ENCODE measurements at regions not wholly inside any gene's neighbourhood (a gene's known extent, or its start where the extent isn't known, plus 50 kb on each side); places are given as distances from the start of the nearest gene placed in this dataset.
"Not testable (repeated sequence)": the region's sequence is repeated elsewhere in the genome, so short reads cannot be mapped to it uniquely, and the experiment has no call there.

DNA sequence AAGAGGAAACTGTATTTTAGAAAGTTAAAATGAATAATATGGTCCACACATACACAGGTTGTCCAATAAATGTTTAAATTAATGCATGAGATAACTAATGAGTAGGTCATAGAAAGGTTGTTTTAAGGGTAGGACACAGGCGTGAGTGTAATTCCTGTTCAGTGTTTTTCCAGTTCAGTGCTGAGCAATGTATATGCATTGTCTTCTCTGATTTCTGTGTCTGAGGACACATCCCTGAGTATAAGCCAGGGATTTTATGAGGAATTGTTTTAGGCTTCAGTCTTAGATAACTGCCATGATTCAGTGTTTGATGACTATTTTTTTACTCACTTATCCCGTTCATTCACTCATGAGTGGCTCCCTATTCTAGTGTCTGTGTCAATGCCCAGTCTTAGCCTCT is 298.5 kb upstream of the TBX18 start:
- Histone ChIP-seq H3K27me3 (ENCODE audit: control insufficient read depth in 1 of 2, insufficient read depth in 2 of 2, low read length in 2 of 2) (no peaks in the 10 kb centered on the region), H3K36me3 (ENCODE audit: control insufficient read depth in 1 of 2, insufficient read depth in 2 of 2, low read length in 2 of 2) (no peaks in the 10 kb centered on the region), H3K4me1 (ENCODE audit: control insufficient read depth in 1 of 2, insufficient read depth in 2 of 2, low read length in 2 of 2) (no peaks in the 10 kb centered on the region), H3K4me3 (ENCODE audit: low read depth in 1 of 2, low read length in 2 of 2) (no peak overlapping the region), H3K9me3 (ENCODE audit: control insufficient read depth in 1 of 2, low read length in 2 of 2) (no peaks in the 10 kb centered on the region), H3K27ac (ENCODE audit: low read depth, low read length) (no peak overlapping the region), H3K9ac (ENCODE audit: low read depth in 1 of 2, low read length in 2 of 2) (no peak overlapping the region)

DNA sequence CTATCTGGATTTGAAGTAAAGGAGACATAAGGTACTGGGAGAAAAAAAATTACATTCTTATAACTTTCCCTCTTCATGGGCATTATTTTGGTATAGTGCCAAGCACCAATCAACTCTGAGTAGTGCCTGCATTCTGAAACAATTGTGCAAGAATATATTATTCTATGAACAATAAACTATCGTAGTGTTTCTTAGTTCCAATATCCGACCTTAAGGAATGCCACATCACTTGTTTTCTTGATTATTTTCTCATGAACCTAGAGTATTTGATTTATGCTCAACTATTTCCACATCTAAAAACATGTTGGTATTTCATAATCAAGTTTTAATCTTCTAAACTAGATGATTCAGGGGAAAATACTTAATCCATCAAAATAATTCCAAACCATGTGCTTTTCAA is 294.4 kb upstream of the TBX18 start:
- no peak overlapping the region for H3K27ac ChIP-seq (ENCODE audit: low read depth, low read length)
- H3K4me3 ChIP-seq (ENCODE audit: low read depth in 1 of 2, low read length in 2 of 2), result no peak overlapping the region
- no peaks in the 10 kb centered on the region for H3K36me3 ChIP-seq (ENCODE audit: control insufficient read depth in 1 of 2, insufficient read depth in 2 of 2, low read length in 2 of 2)
- H3K4me1 ChIP-seq (ENCODE audit: control insufficient read depth in 1 of 2, insufficient read depth in 2 of 2, low read length in 2 of 2), result no peaks in the 10 kb centered on the region
- H3K9ac ChIP-seq (ENCODE audit: low read depth in 1 of 2, low read length in 2 of 2), result no peak overlapping the region
- no peaks in the 10 kb centered on the region for H3K27me3 ChIP-seq (ENCODE audit: control insufficient read depth in 1 of 2, insufficient read depth in 2 of 2, low read length in 2 of 2)
- no peaks in the 10 kb centered on the region for H3K9me3 ChIP-seq (ENCODE audit: control insufficient read depth in 1 of 2, low read length in 2 of 2)

DNA sequence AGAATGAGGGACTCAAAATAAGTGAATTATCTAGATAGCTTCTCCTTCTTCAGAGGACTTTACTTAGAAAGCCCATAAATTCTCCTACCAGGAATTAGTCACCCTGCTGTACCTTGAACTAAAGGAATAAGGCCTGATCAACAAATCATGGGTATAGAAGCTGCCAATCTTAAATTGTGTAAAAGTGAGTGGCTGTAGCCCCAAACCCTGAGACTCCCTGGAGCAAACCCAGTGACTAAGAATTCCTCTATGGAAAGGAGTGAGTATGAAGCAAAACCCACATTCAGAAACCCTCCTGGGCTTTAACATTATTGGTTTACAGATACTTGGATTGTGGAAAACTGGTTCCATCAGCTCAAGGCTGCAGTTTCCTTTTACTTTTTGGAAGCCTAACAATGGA is 285.8 kb upstream of the TBX18 start:
- no peaks in the 10 kb centered on the region for H3K27me3 ChIP-seq (ENCODE audit: control insufficient read depth in 1 of 2, insufficient read depth in 2 of 2, low read length in 2 of 2)
- no peak overlapping the region for H3K9ac ChIP-seq (ENCODE audit: low read depth in 1 of 2, low read length in 2 of 2)
- no peak overlapping the region for H3K27ac ChIP-seq (ENCODE audit: low read depth, low read length)
- no peak overlapping the region for H3K4me3 ChIP-seq (ENCODE audit: low read depth in 1 of 2, low read length in 2 of 2)
- no peaks in the 10 kb centered on the region for H3K9me3 ChIP-seq (ENCODE audit: control insufficient read depth in 1 of 2, low read length in 2 of 2)
- H3K4me1 ChIP-seq (ENCODE audit: control insufficient read depth in 1 of 2, insufficient read depth in 2 of 2, low read length in 2 of 2), result no peaks in the 10 kb centered on the region
- no peaks in the 10 kb centered on the region for H3K36me3 ChIP-seq (ENCODE audit: control insufficient read depth in 1 of 2, insufficient read depth in 2 of 2, low read length in 2 of 2)

DNA sequence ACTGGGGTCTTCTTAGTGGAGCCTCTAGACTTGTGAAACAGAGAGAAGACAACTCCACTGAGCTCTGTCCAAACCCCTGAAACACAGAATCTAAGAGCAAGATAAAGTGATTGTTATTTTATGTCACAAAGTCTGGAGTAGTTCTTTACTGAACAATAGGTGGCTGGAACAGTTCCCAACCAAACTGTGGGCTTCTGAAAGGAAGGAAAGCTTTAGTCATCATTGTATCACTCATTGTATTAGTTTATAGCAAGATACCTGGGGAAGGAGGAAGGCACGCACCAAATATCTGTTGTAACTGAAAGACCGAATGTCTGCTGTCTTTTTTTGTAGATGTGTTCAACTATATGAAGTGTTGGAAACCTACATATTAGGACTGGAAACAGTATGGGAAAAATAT is 284.9 kb upstream of the TBX18 start:
- Histone ChIP-seq H3K4me1 (ENCODE audit: control insufficient read depth in 1 of 2, insufficient read depth in 2 of 2, low read length in 2 of 2) (no peaks in the 10 kb centered on the region), H3K9ac (ENCODE audit: low read depth in 1 of 2, low read length in 2 of 2) (no peak overlapping the region), H3K4me3 (ENCODE audit: low read depth in 1 of 2, low read length in 2 of 2) (no peak overlapping the region), H3K9me3 (ENCODE audit: control insufficient read depth in 1 of 2, low read length in 2 of 2) (no peaks in the 10 kb centered on the region), H3K27ac (ENCODE audit: low read depth, low read length) (no peak overlapping the region), H3K36me3 (ENCODE audit: control insufficient read depth in 1 of 2, insufficient read depth in 2 of 2, low read length in 2 of 2) (no peaks in the 10 kb centered on the region), H3K27me3 (ENCODE audit: control insufficient read depth in 1 of 2, insufficient read depth in 2 of 2, low read length in 2 of 2) (no peaks in the 10 kb centered on the region)

DNA sequence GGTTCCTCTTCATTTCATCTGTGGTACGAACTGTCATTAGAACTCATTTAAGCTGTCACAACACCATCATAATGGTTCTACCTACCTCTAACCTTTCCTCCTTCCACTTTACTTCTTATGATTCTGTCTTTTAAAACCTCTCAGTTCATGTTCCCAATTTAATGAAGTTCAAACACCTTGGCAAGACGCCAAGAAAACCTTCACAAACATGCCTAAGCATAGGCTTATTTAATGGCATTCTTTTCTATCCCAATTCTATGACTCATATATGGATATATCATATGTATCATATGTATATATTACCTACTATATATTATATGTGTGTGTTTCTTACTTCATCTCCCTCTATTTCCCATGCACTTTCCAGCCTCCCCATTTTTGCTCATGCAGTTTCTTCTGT is 283.4 kb upstream of the TBX18 start:
- no peak overlapping the region for H3K27ac ChIP-seq (ENCODE audit: low read depth, low read length)
- H3K36me3 ChIP-seq (ENCODE audit: control insufficient read depth in 1 of 2, insufficient read depth in 2 of 2, low read length in 2 of 2), result no peaks in the 10 kb centered on the region
- no peak overlapping the region for H3K9ac ChIP-seq (ENCODE audit: low read depth in 1 of 2, low read length in 2 of 2)
- no peaks in the 10 kb centered on the region for H3K4me1 ChIP-seq (ENCODE audit: control insufficient read depth in 1 of 2, insufficient read depth in 2 of 2, low read length in 2 of 2)
- no peaks in the 10 kb centered on the region for H3K27me3 ChIP-seq (ENCODE audit: control insufficient read depth in 1 of 2, insufficient read depth in 2 of 2, low read length in 2 of 2)
- no peak overlapping the region for H3K4me3 ChIP-seq (ENCODE audit: low read depth in 1 of 2, low read length in 2 of 2)
- no peaks in the 10 kb centered on the region for H3K9me3 ChIP-seq (ENCODE audit: control insufficient read depth in 1 of 2, low read length in 2 of 2)

DNA sequence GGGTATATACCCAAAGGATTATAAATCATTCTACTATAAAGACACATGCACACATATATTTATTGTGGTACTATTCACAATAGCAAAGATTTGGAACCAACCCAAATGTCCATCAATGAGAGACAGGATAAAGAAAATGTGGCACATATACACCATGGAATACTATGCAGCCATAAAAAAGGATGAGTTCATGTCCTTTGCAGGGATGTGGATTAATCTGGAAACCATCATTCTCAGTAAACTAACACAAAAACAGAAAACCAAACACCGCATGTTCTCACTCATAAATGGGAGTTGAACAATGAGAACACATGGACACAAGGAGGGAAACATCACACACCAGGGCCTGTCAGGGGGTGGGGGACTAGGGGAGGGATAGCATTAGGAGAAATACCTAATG is 281.4 kb upstream of the TBX18 start:
- H3K9me3 ChIP-seq (ENCODE audit: control insufficient read depth in 1 of 2, low read length in 2 of 2); H3K27me3 ChIP-seq (ENCODE audit: control insufficient read depth in 1 of 2, insufficient read depth in 2 of 2, low read length in 2 of 2); H3K36me3 ChIP-seq (ENCODE audit: control insufficient read depth in 1 of 2, insufficient read depth in 2 of 2, low read length in 2 of 2); H3K27ac ChIP-seq (ENCODE audit: low read depth, low read length); H3K4me3 ChIP-seq (ENCODE audit: low read depth in 1 of 2, low read length in 2 of 2); H3K4me1 ChIP-seq (ENCODE audit: control insufficient read depth in 1 of 2, insufficient read depth in 2 of 2, low read length in 2 of 2); H3K9ac ChIP-seq (ENCODE audit: low read depth in 1 of 2, low read length in 2 of 2): not testable (repeated sequence)

DNA sequence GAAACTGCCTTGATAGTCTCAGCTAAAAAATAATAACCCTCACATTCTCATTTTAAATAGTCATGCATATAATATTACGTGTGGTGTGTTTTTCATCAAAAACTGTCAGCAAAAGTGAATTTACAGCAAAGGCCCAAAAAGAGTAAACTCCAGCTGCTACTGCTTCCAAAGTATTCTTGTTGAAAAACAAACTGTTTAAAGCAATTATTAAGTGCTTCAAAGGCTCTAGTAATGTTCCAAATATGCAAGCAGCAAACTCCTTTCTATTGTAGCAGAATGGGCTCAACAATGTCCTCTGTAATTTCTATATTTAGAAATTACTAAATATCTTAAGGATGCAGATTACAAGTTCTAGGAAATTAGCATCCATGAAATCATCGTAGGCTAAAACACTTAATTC is 280.0 kb upstream of the TBX18 start:
- no peak overlapping the region for H3K27ac ChIP-seq (ENCODE audit: low read depth, low read length)
- H3K9ac ChIP-seq (ENCODE audit: low read depth in 1 of 2, low read length in 2 of 2), result no peak overlapping the region
- no peaks in the 10 kb centered on the region for H3K9me3 ChIP-seq (ENCODE audit: control insufficient read depth in 1 of 2, low read length in 2 of 2)
- no peaks in the 10 kb centered on the region for H3K36me3 ChIP-seq (ENCODE audit: control insufficient read depth in 1 of 2, insufficient read depth in 2 of 2, low read length in 2 of 2)
- no peaks in the 10 kb centered on the region for H3K4me1 ChIP-seq (ENCODE audit: control insufficient read depth in 1 of 2, insufficient read depth in 2 of 2, low read length in 2 of 2)
- no peaks in the 10 kb centered on the region for H3K27me3 ChIP-seq (ENCODE audit: control insufficient read depth in 1 of 2, insufficient read depth in 2 of 2, low read length in 2 of 2)
- no peak overlapping the region for H3K4me3 ChIP-seq (ENCODE audit: low read depth in 1 of 2, low read length in 2 of 2)

DNA sequence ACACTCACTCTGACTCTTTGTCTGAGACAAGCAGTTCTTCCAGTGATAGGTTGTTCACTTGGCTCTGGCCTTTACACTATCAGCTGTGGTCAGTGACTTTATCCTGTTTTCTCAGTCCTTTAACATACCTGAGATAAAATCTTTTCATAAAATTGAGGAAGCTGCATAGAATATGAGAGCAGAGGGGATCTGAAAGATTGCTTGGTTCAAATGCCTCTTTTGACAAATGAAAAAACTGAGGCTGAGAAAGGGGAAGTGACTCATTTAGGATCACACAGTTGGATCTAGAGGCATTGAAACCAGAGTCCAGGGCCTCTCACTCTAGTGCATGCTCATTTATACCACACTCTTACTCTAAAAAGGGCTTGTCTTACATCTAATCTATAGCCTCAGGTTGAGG is 277.0 kb upstream of the TBX18 start:
- H3K9me3 ChIP-seq (ENCODE audit: control insufficient read depth in 1 of 2, low read length in 2 of 2), result no peaks in the 10 kb centered on the region
- no peaks in the 10 kb centered on the region for H3K4me1 ChIP-seq (ENCODE audit: control insufficient read depth in 1 of 2, insufficient read depth in 2 of 2, low read length in 2 of 2)
- H3K36me3 ChIP-seq (ENCODE audit: control insufficient read depth in 1 of 2, insufficient read depth in 2 of 2, low read length in 2 of 2), result no peaks in the 10 kb centered on the region
- H3K4me3 ChIP-seq (ENCODE audit: low read depth in 1 of 2, low read length in 2 of 2), result no peak overlapping the region
- no peaks in the 10 kb centered on the region for H3K27me3 ChIP-seq (ENCODE audit: control insufficient read depth in 1 of 2, insufficient read depth in 2 of 2, low read length in 2 of 2)
- H3K9ac ChIP-seq (ENCODE audit: low read depth in 1 of 2, low read length in 2 of 2), result no peak overlapping the region
- H3K27ac ChIP-seq (ENCODE audit: low read depth, low read length), result no peak overlapping the region

DNA sequence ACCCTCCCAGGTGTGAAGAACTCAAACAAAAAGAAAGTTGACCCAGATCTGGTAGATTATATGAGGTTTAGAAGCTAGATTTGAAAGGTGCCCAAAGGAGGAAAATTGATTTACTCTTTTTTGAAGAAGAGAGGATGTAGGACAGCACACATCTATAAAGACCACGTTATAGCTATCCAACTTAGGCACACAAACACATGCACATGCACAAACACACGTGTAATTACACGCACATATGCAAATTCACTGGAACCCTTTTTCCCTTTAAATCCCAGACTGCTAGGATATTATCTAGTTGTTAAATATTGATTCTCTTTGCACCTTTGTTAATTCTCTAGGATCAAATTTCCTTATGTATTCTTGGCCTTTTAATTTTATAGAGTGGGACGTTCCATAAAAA is 272.8 kb upstream of the TBX18 start:
- Histone ChIP-seq H3K9me3 (ENCODE audit: control insufficient read depth in 1 of 2, low read length in 2 of 2) (peaks cover 6 to 13% of the 10 kb centered on the region in 2 donors), H3K27me3 (ENCODE audit: control insufficient read depth in 1 of 2, insufficient read depth in 2 of 2, low read length in 2 of 2) (no peaks in the 10 kb centered on the region), H3K27ac (ENCODE audit: low read depth, low read length) (no peak overlapping the region), H3K4me3 (ENCODE audit: low read depth in 1 of 2, low read length in 2 of 2) (no peak overlapping the region), H3K9ac (ENCODE audit: low read depth in 1 of 2, low read length in 2 of 2) (no peak overlapping the region), H3K4me1 (ENCODE audit: control insufficient read depth in 1 of 2, insufficient read depth in 2 of 2, low read length in 2 of 2) (no peaks in the 10 kb centered on the region), H3K36me3 (ENCODE audit: control insufficient read depth in 1 of 2, insufficient read depth in 2 of 2, low read length in 2 of 2) (no peaks in the 10 kb centered on the region)

DNA sequence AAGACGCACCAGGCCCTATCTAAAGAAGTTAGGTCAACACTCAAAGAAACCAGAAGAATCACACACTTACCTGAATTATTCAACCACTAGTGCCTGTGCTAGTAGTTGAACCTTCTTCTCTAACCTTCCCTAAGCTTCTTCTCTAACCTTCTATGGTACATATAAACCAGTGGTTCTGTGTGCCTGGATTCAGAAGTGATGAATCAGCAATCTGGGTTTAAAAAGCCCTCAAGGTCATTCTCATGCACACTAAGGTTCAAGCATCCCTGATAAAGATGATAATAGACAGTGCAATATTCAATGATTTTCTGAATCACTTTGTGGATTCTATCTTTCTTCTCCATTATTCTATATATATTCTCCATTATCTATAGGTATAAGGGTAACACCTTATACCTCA is 271.4 kb upstream of the TBX18 start:
- no peaks in the 10 kb centered on the region for H3K36me3 ChIP-seq (ENCODE audit: control insufficient read depth in 1 of 2, insufficient read depth in 2 of 2, low read length in 2 of 2)
- no peak overlapping the region for H3K27ac ChIP-seq (ENCODE audit: low read depth, low read length)
- no peak overlapping the region for H3K9ac ChIP-seq (ENCODE audit: low read depth in 1 of 2, low read length in 2 of 2)
- no peaks in the 10 kb centered on the region for H3K4me1 ChIP-seq (ENCODE audit: control insufficient read depth in 1 of 2, insufficient read depth in 2 of 2, low read length in 2 of 2)
- no peak overlapping the region for H3K4me3 ChIP-seq (ENCODE audit: low read depth in 1 of 2, low read length in 2 of 2)
- no peaks in the 10 kb centered on the region for H3K27me3 ChIP-seq (ENCODE audit: control insufficient read depth in 1 of 2, insufficient read depth in 2 of 2, low read length in 2 of 2)
- H3K9me3 ChIP-seq (ENCODE audit: control insufficient read depth in 1 of 2, low read length in 2 of 2), result peaks cover 6 to 13% of the 10 kb centered on the region in 2 donors

DNA sequence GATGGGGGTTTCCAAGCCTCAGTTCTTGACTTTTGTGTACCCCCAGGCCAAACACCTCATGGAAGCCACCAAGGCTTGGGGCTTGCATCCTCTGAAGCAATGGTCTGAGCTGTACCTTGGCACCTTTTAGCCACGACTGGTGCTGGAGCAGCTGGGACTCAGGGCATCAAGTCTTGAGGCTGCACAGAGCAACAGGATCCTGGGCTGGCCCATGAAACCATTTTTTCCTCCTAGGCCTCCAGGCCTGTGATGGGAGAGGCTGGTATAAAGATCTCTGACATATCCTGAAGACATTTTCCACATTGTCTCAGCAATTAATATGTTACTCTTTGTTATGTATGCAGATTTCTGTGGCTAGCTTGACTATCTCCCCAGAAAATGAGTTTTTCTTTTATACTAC is 269.1 kb upstream of the TBX18 start:
- Histone ChIP-seq H3K9me3 (ENCODE audit: control insufficient read depth in 1 of 2, low read length in 2 of 2) (peaks cover 6 to 13% of the 10 kb centered on the region in 2 donors), H3K27me3 (ENCODE audit: control insufficient read depth in 1 of 2, insufficient read depth in 2 of 2, low read length in 2 of 2) (no peaks in the 10 kb centered on the region), H3K36me3 (ENCODE audit: control insufficient read depth in 1 of 2, insufficient read depth in 2 of 2, low read length in 2 of 2) (no peaks in the 10 kb centered on the region), H3K27ac (ENCODE audit: low read depth, low read length) (no peak overlapping the region), H3K9ac (ENCODE audit: low read depth in 1 of 2, low read length in 2 of 2) (no peak overlapping the region), H3K4me3 (ENCODE audit: low read depth in 1 of 2, low read length in 2 of 2) (no peak overlapping the region), H3K4me1 (ENCODE audit: control insufficient read depth in 1 of 2, insufficient read depth in 2 of 2, low read length in 2 of 2) (no peaks in the 10 kb centered on the region)

All from duodenal mucosa (tissue), 2 donors.